ENCODE measurements at regions not wholly inside any gene's neighbourhood (a gene's known extent, or its start where the extent isn't known, plus 50 kb on each side); places are given as distances from the start of the nearest gene placed in this dataset.

- Histone ChIP-seq H4K20me1 (ENCODE audit: control insufficient read depth, insufficient read depth, low read depth, low read length) (no peaks in the 10 kb centered on the region), H3K27me3 (ENCODE audit: control insufficient read depth, low read length) (no peaks in the 10 kb centered on the region), H3K4me1 (ENCODE audit: control insufficient read depth, low read length) (no peaks in the 10 kb centered on the region), H3K27ac (ENCODE audit: low read depth, low read length) (no peak overlapping the region), H3K9me3 (ENCODE audit: control insufficient read depth, insufficient read depth, low read length) (no peaks in the 10 kb centered on the region), H3K36me3 (ENCODE audit: control insufficient read depth, low read length) (no peaks in the 10 kb centered on the region), H3K79me2 (ENCODE audit: control insufficient read depth, low read length) (no peaks in the 10 kb centered on the region), H3F3A (ENCODE audit: control insufficient read depth, insufficient read depth) (no peaks in the 10 kb centered on the region), H3K9me2 (replicated peaks; ENCODE audit: control insufficient read depth, low read length) (no peaks in the 10 kb centered on the region), H3K4me3 (ENCODE audit: low read length) (no peak overlapping the region), H3K4me2 (ENCODE audit: low read length) (no peak overlapping the region)
- TF ChIP-seq, protein P1, sequence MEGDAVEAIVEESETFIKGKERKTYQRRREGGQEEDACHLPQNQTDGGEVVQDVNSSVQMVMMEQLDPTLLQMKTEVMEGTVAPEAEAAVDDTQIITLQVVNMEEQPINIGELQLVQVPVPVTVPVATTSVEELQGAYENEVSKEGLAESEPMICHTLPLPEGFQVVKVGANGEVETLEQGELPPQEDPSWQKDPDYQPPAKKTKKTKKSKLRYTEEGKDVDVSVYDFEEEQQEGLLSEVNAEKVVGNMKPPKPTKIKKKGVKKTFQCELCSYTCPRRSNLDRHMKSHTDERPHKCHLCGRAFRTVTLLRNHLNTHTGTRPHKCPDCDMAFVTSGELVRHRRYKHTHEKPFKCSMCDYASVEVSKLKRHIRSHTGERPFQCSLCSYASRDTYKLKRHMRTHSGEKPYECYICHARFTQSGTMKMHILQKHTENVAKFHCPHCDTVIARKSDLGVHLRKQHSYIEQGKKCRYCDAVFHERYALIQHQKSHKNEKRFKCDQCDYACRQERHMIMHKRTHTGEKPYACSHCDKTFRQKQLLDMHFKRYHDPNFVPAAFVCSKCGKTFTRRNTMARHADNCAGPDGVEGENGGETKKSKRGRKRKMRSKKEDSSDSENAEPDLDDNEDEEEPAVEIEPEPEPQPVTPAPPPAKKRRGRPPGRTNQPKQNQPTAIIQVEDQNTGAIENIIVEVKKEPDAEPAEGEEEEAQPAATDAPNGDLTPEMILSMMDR (IDR thresholded peaks at IDR 0.05; ENCODE audit: low read depth, low read length, poor library complexity, severe bottlenecking) = no peak
These were observed 164.2 kb upstream of the ATF7IP start for GRCh38 chr12:14201291-14201690.

- H3K9me2 ChIP-seq (replicated peaks; ENCODE audit: control insufficient read depth, low read length) = no peaks in the 10 kb centered on the region
- H3K9me3 ChIP-seq (ENCODE audit: control insufficient read depth, insufficient read depth, low read length) = no peaks in the 10 kb centered on the region
- H3K27me3 ChIP-seq (ENCODE audit: control insufficient read depth, low read length) = no peaks in the 10 kb centered on the region
- no peak for TF ChIP-seq EZH2phosphoT487 (IDR thresholded peaks at IDR 0.05; ENCODE audit: borderline replicate concordance, low read length)
- TF ChIP-seq, protein P1 (IDR thresholded peaks at IDR 0.05; ENCODE audit: low read depth, low read length, poor library complexity, severe bottlenecking) = no peak
- no peaks in the 10 kb centered on the region for H3K4me1 ChIP-seq (ENCODE audit: control insufficient read depth, low read length)
- no peak overlapping the region for H3K4me2 ChIP-seq (ENCODE audit: low read length)
- no peaks in the 10 kb centered on the region for H4K20me1 ChIP-seq (ENCODE audit: control insufficient read depth, insufficient read depth, low read depth, low read length)
- no peaks in the 10 kb centered on the region for H3K79me2 ChIP-seq (ENCODE audit: control insufficient read depth, low read length)
- H3K4me3 ChIP-seq (ENCODE audit: low read length) = no peak overlapping the region
- no peaks in the 10 kb centered on the region for H3K36me3 ChIP-seq (ENCODE audit: control insufficient read depth, low read length)
- no peaks in the 10 kb centered on the region for H3F3A ChIP-seq (ENCODE audit: control insufficient read depth, insufficient read depth)
- H3K27ac ChIP-seq (ENCODE audit: low read depth, low read length) = no peak overlapping the region
These were observed 157.5 kb upstream of the ATF7IP start for GRCh38 chr12:14207905-14208551.

DNA sequence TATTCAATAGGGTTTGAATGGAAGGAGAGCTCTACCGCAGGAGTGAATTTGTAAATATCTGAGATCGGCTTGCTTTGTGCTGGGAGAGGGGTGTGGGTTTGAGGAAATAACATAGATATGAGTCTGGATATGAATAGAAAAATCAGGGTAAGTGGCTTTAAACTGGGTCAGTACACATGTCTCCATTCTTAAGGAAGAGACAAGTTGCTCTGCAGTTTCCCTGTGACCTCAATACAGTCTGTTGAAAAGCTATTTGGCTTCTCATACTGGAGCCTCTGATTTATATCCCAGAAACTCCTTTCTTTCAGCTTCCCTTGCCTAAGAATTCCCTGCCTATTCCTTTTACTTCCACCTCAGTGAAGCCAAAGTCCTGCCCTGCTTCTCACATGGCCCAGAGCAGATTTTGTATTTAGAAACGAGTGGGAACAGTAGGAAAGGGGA is 153.5 kb upstream of the ATF7IP start:
- H4K20me1 ChIP-seq (ENCODE audit: control insufficient read depth, insufficient read depth, low read depth, low read length) = no peaks in the 10 kb centered on the region
- H3F3A ChIP-seq (ENCODE audit: control insufficient read depth, insufficient read depth) = no peaks in the 10 kb centered on the region
- no peaks in the 10 kb centered on the region for H3K79me2 ChIP-seq (ENCODE audit: control insufficient read depth, low read length)
- H3K4me3 ChIP-seq (ENCODE audit: low read length) = no peak overlapping the region
- H3K27me3 ChIP-seq (ENCODE audit: control insufficient read depth, low read length) = no peaks in the 10 kb centered on the region
- no peak for TF ChIP-seq EZH2phosphoT487 (IDR thresholded peaks at IDR 0.05; ENCODE audit: borderline replicate concordance, low read length)
- TF ChIP-seq, protein P1 (IDR thresholded peaks at IDR 0.05; ENCODE audit: low read depth, low read length, poor library complexity, severe bottlenecking) = no peak
- H3K4me1 ChIP-seq (ENCODE audit: control insufficient read depth, low read length) = no peaks in the 10 kb centered on the region
- H3K27ac ChIP-seq (ENCODE audit: low read depth, low read length) = no peak overlapping the region
- no peaks in the 10 kb centered on the region for H3K36me3 ChIP-seq (ENCODE audit: control insufficient read depth, low read length)
- no peaks in the 10 kb centered on the region; the same call in 1 of the 2 replicates for H3K9me3 ChIP-seq (ENCODE audit: control insufficient read depth, insufficient read depth, low read length)
- H3K9me2 ChIP-seq (replicated peaks; ENCODE audit: control insufficient read depth, low read length) = no peaks in the 10 kb centered on the region
- no peak overlapping the region for H3K4me2 ChIP-seq (ENCODE audit: low read length)

All from DOHH2 (cell line).